Hematopoietic multipotent progenitor cell treated with erythropoietin and hydrocortisone succinate and interleukin-3 and kit ligand, for 8 days (in vitro differentiated cells): ENCODE measurements at regions not wholly inside any gene's neighbourhood (a gene's known extent, or its start where the extent isn't known, plus 50 kb on each side); places are given as distances from the start of the nearest gene placed in this dataset.

Experiments used
- DNase-seq: peaks from one replicate; pipeline ENCODE4 v3.0.0-alpha.2; 2015

- DNase-seq: no peak
These were observed 103.7 kb downstream of the CTTN start for GRCh38 chr11:70501933-70502540.

GRCh38 chr11:70502677-70503467 lies 104.5 kb downstream of the CTTN start:
- DNase-seq: no peak

GRCh38 chr11:70503468-70504221 lies 105.3 kb downstream of the CTTN start:
- no peak for DNase-seq

GRCh38 chr11:70504246-70505020 lies 106.1 kb downstream of the CTTN start:
- no peak for DNase-seq

- no peak for DNase-seq
These were observed 107.0 kb downstream of the CTTN start for GRCh38 chr11:70505331-70505731.

GRCh38 chr11:70505761-70506657 lies 107.7 kb downstream of the CTTN start:
- peak; percentile 17 for DNase-seq

GRCh38 chr11:70506658-70506970 lies 108.3 kb downstream of the CTTN start:
- DNase-seq: no peak

GRCh38 chr11:70506986-70507385 lies 108.7 kb downstream of the CTTN start:
- no peak for DNase-seq

GRCh38 chr11:70507466-70508230 lies 109.3 kb downstream of the CTTN start:
- no peak for DNase-seq

GRCh38 chr11:70508231-70508480 lies 109.8 kb downstream of the CTTN start:
- no peak for DNase-seq

- DNase-seq: no peak
These were observed 111.1 kb downstream of the CTTN start for GRCh38 chr11:70509476-70509875.

- no peak for DNase-seq
These were observed 111.8 kb downstream of the CTTN start for GRCh38 chr11:70510106-70510505.

GRCh38 chr11:70510571-70510970 lies 112.2 kb downstream of the CTTN start:
- DNase-seq: no peak

GRCh38 chr11:70511345-70511744 lies 113.0 kb downstream of the CTTN start:
- no peak for DNase-seq

- no peak for DNase-seq
These were observed 114.4 kb downstream of the CTTN start for GRCh38 chr11:70512716-70513115.

- no peak for DNase-seq
These were observed 118.9 kb downstream of the CTTN start for GRCh38 chr11:70517203-70517602.

- no peak for DNase-seq
These were observed 119.9 kb downstream of the CTTN start for GRCh38 chr11:70517988-70518907.

GRCh38 chr11:70519117-70519516 lies 120.8 kb downstream of the CTTN start:
- DNase-seq: no peak

GRCh38 chr11:70521475-70522308 lies 123.4 kb downstream of the CTTN start:
- DNase-seq: no peak

GRCh38 chr11:70522309-70522592 lies 123.9 kb downstream of the CTTN start:
- no peak for DNase-seq
